Cardiac fibroblast (primary cell): ENCODE measurements at regions not wholly inside any gene's neighbourhood (a gene's known extent, or its start where the extent isn't known, plus 50 kb on each side); places are given as distances from the start of the nearest gene placed in this dataset.

ENCODE experiments used
- DNase-seq, 2 donors: peaks; one replicate each; pipeline versions ENCODE4 v3.0.0 to v3.0.0-alpha.2; 2010; ENCODE audit warnings: low read depth in 2 of 2
- H3K4me3 ChIP-seq, 2 donors: replicated peaks in 1 of 2; 1 replicate in 1 of 2; 2 replicates in 1 of 2; pipeline ENCODE4 v1.5.1; 2011; ENCODE audit warnings: low read depth in 2 of 2, low read length in 2 of 2, mild to moderate bottlenecking in 2 of 2, moderate library complexity in 1 of 2
- TF ChIP-seq, protein P1 (sequence below): IDR thresholded peaks from one replicate; pipeline ENCODE4 v1.5.1; 2011; ENCODE audit warnings: low read depth, mild to moderate bottlenecking, low read length, inconsistent platforms

DNA sequence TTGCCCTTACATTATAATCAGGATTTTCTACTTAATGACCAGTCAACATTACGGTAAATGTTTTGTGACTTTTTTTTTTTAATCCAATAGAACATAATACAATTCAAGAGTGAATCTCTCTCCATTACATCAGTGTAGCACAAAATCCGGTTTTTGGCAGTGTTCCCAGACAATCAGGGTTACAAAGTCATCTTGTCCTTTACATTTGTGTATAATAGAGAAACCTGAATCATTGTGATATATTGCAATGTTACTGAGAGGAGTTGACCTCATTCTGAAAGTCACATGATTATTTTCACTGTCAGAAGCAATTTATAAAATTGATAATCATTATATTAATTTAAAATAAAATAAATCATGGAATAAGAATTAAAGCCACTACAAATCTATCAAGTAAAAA lies 1346.0 kb upstream of the SPRY2 start:
- DNase-seq = peak in 1 of 2 donors; percentile 0
- TF ChIP-seq, protein P1, sequence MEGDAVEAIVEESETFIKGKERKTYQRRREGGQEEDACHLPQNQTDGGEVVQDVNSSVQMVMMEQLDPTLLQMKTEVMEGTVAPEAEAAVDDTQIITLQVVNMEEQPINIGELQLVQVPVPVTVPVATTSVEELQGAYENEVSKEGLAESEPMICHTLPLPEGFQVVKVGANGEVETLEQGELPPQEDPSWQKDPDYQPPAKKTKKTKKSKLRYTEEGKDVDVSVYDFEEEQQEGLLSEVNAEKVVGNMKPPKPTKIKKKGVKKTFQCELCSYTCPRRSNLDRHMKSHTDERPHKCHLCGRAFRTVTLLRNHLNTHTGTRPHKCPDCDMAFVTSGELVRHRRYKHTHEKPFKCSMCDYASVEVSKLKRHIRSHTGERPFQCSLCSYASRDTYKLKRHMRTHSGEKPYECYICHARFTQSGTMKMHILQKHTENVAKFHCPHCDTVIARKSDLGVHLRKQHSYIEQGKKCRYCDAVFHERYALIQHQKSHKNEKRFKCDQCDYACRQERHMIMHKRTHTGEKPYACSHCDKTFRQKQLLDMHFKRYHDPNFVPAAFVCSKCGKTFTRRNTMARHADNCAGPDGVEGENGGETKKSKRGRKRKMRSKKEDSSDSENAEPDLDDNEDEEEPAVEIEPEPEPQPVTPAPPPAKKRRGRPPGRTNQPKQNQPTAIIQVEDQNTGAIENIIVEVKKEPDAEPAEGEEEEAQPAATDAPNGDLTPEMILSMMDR = no peak
- H3K4me3 ChIP-seq = no peak overlapping the region

DNA sequence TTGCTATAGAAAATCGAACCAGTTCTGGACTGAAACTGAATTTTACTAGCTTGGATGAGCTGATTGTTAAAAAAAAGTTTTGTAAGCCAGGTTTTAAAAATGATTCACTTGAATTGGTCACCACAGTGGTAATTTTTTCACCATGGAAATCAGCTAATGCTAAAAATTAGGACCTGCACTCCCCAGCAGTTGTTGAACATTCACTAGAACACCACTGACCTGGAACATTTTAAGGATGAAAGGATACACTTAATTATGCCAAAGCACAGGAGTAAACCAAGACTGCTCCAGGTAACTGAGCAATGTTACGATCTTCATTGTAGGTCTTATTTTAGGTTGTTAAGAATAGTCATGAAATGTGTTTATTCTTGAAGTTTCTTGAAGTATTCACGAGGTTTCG lies 1342.6 kb upstream of the SPRY2 start:
- no peak for DNase-seq
- TF ChIP-seq, protein P1 = no peak

DNA sequence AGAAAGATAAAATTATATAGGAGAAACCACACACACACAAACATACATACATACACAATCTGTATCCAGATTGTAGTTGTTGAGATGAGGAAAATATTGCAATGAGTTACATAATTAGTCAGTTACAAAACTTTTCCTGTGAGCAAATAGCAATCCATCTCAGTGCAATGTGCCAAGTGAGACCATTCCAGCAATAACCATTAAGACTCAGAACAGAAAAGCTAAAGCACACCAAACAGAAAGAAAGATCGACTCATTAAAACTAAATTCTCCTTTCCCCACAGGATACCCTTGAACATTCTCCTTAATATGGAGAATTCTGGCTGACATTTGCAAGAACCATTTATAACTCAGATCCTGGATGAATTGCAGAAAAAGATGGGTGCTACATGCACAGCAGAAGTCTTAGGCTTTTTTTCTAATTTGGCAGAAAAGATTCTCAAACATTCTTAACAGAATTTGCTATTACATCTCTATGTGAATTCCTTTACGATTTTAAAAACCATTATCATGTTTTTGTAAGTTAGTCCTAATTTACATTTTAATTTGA lies 1341.2 kb upstream of the SPRY2 start:
- no peak for DNase-seq
- TF ChIP-seq, protein P1 = no peak
- H3K4me3 ChIP-seq = no peak overlapping the region

More for the DNA sequence above, 1342.6 kb upstream of the SPRY2 start:
- no peak overlapping the region for H3K4me3 ChIP-seq

DNA sequence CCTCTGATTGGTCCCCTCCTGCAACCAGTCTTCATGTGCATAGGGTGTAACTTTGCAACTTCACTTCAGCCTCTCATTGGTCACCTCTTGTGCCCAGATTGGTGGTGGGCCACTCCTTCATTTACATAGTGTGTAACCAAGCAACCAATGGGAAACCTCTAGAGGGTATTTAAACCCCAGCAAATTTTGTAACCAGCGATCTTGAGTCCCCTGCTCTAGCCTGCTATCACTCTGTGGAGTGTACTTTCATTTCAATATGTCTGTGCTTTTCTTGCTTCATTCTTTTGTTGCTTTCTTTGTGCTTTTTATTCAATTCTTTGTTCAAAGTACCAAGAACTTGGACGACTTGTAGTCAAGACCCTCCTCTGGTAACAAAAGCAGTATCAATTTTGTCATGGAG lies 1336.9 kb upstream of the SPRY2 start:
- TF ChIP-seq, protein P1 = no peak
- DNase-seq = no peak

DNA sequence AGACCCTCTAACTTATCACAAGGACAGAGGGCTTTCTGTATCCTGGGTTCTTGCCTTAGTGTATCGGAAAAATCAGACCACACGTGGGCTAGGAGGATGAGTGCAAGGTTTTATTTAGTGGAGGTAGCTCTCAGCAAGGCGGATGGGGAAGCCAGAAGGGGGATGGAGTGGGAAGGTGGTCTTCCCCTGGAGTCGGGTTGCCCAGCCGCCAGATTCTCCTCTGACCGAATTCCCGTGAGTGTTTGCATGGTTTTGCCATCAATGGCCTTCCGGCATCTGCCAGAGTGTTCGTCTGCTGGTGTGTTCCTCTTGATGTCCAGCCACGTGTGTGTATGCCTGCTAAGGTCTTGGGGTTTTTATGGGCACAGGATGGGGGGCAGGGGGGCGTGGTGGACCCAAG lies 1335.1 kb upstream of the SPRY2 start:
- DNase-seq = no peak
- no peak overlapping the region for H3K4me3 ChIP-seq
- TF ChIP-seq, protein P1 = no peak

More for the DNA sequence above, 1336.9 kb upstream of the SPRY2 start:
- H3K4me3 ChIP-seq = no peak overlapping the region

DNA sequence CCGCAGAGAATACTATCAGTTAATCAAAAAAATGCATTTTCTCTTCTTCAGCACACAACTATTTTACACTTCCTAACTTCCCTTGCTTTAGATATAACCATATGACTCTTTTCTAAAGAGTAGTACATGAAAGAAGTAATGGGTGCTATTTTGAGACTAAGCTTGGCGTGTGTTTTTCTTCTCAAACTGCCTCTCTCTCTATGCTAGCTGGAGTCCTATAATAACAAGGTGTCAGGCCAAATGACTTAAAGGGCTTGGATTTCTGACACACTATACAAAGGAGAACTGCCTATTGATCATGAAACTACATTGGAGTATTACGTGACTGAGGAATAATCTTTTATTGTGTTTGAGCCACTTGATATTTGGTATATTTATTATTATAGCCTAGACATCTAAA lies 1330.1 kb upstream of the SPRY2 start:
- TF ChIP-seq, protein P1 = no peak
- H3K4me3 ChIP-seq = no peak overlapping the region
- DNase-seq = no peak

DNA sequence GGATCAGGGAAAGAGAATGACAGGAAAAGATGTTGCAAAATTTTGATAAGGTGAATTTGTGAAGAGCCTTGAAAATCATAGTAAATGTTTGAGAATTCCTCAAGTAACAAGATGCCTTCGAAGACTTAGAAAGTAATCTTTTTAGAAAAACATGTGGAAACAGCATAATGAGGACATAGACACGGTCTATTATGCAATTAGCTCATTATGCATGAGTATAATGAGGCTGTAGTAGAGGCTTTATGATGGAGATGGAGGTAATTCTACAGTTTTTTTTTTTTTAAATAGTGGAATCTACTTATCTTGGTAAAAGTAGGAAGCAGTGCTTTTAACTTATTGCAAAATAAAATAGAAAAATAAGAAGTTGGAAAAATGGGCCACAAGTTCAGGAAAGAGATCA lies 1329.1 kb upstream of the SPRY2 start:
- DNase-seq = no peak
- H3K4me3 ChIP-seq = no peak overlapping the region
- TF ChIP-seq, protein P1 = no peak
